Adipocyte (in vitro differentiated cells): ENCODE measurements at regions not wholly inside any gene's neighbourhood (a gene's known extent, or its start where the extent isn't known, plus 50 kb on each side); places are given as distances from the start of the nearest gene placed in this dataset.

Experiments
- DNase-seq: peaks from one replicate; pipeline ENCODE4 v3.0.0-alpha.2; 2015; ENCODE audit warnings: low read depth
- H3K27me3 ChIP-seq: replicated peaks from 2 replicates; pipeline ENCODE4 v1.7.0; 2013; ENCODE audit warnings: mild to moderate bottlenecking, low read length, moderate library complexity; ENCODE audit not compliant: control insufficient read depth, insufficient read depth
- H3K36me3 ChIP-seq: 2 replicates; pipeline ENCODE4 v1.7.0; 2013; ENCODE audit warnings: low read length, mild to moderate bottlenecking, moderate library complexity; ENCODE audit not compliant: control insufficient read depth, insufficient read depth, severe bottlenecking
- H3K4me1 ChIP-seq: 2 replicates; pipeline ENCODE4 v1.7.0; 2013; ENCODE audit warnings: mild to moderate bottlenecking, low read length, moderate library complexity; ENCODE audit not compliant: control insufficient read depth, insufficient read depth
- H3K4me3 ChIP-seq: 2 replicates; pipeline ENCODE4 v1.7.0; 2013; ENCODE audit warnings: mild to moderate bottlenecking, low read length, moderate library complexity
- H3K9ac ChIP-seq: 2 replicates; pipeline ENCODE4 v1.7.0; 2013; ENCODE audit warnings: mild to moderate bottlenecking, low read length, moderate library complexity
- H3K9me3 ChIP-seq: 2 replicates; pipeline ENCODE4 v1.7.0; 2013; ENCODE audit warnings: mild to moderate bottlenecking, low read length, moderate library complexity; ENCODE audit not compliant: control insufficient read depth

GRCh38 chr11:127412234-127412633 lies 411.7 kb upstream of the KIRREL3 start:
- no peaks in the 10 kb centered on the region for H3K27me3 ChIP-seq
- H3K36me3 ChIP-seq = no peaks in the 10 kb centered on the region
- DNase-seq = no peak
- no peak overlapping the region for H3K4me3 ChIP-seq
- H3K9ac ChIP-seq = no peak overlapping the region
- H3K9me3 ChIP-seq = peaks cover 6% of the 10 kb centered on the region
- no peaks in the 10 kb centered on the region for H3K4me1 ChIP-seq

GRCh38 chr11:127411283-127411682 lies 410.7 kb upstream of the KIRREL3 start:
- no peak overlapping the region for H3K9ac ChIP-seq
- no peaks in the 10 kb centered on the region for H3K36me3 ChIP-seq
- H3K27me3 ChIP-seq = no peaks in the 10 kb centered on the region
- no peaks in the 10 kb centered on the region for H3K4me1 ChIP-seq
- no peak for DNase-seq
- H3K9me3 ChIP-seq = peaks cover 6% of the 10 kb centered on the region
- H3K4me3 ChIP-seq = no peak overlapping the region

- H3K9me3 ChIP-seq = no peaks in the 10 kb centered on the region
- H3K4me1 ChIP-seq = no peaks in the 10 kb centered on the region
- DNase-seq = no peak
- no peaks in the 10 kb centered on the region for H3K36me3 ChIP-seq
- no peak overlapping the region for H3K4me3 ChIP-seq
- H3K9ac ChIP-seq = no peak overlapping the region
- no peaks in the 10 kb centered on the region for H3K27me3 ChIP-seq
Measured at GRCh38 chr11:127395034-127395433, 394.5 kb upstream of the KIRREL3 start.

DNA sequence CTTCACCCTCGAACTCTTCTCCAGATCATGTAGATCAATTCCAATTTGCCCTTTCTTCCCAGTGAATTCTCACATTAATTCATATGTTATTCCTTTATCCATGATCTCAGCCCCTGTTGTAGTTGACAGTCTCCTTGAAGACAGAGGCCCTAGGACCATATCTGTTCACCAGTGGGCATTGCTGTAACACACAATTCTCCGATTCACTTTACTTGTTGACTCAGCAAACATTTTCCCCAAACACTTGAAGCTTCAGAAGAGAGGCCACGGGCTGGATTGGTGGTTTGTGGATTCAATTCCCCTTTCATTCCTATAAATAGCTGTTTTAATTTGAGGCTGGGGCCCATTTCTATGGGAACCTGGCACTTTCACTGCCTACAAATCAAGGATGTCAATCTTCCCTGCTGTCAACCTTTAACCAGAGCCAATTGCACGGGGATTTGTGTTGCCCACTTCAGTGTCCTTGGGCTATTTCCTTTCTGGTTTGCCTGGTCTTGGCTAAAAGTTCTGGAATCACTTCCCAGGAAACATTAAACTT lies 393.0 kb upstream of the KIRREL3 start:
- H3K9me3 ChIP-seq = no peaks in the 10 kb centered on the region
- H3K36me3 ChIP-seq = no peaks in the 10 kb centered on the region
- DNase-seq = no peak
- H3K4me3 ChIP-seq = no peak overlapping the region
- H3K27me3 ChIP-seq = no peaks in the 10 kb centered on the region
- no peak overlapping the region for H3K9ac ChIP-seq
- H3K4me1 ChIP-seq = no peaks in the 10 kb centered on the region

DNA sequence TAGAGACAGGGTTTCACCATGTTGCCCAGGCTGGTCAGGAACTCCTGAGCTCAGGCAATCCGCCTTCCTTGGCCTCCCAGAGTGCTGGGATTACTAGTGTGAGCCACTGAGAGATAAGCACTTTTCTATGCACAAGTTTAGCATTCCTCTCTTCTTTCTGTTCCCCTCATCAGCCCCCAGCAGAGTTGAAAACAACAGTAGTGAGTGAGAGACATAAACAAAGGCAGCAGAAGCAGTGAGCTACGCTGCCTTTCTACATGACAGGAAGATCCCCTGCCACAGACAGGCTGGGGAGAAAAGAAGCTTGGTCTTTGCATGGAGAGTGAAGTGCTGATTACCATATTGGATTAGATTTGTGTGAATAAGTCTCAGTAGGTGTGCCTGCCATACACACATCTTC lies 392.0 kb upstream of the KIRREL3 start:
- no peaks in the 10 kb centered on the region for H3K36me3 ChIP-seq
- H3K4me3 ChIP-seq = no peak overlapping the region
- no peaks in the 10 kb centered on the region for H3K9me3 ChIP-seq
- no peaks in the 10 kb centered on the region for H3K27me3 ChIP-seq
- DNase-seq = no peak
- H3K4me1 ChIP-seq = no peaks in the 10 kb centered on the region
- H3K9ac ChIP-seq = no peak overlapping the region

GRCh38 chr11:127390465-127390864 lies 389.9 kb upstream of the KIRREL3 start:
- Histone ChIP-seq H3K27me3 (no peaks in the 10 kb centered on the region), H3K9me3 (no peaks in the 10 kb centered on the region), H3K36me3 (no peaks in the 10 kb centered on the region), H3K4me3 (no peak overlapping the region), H3K9ac (no peak overlapping the region), H3K4me1 (no peaks in the 10 kb centered on the region)
- DNase-seq = no peak

GRCh38 chr11:127385071-127385470 lies 384.5 kb upstream of the KIRREL3 start:
- Histone ChIP-seq H3K4me1 (no peaks in the 10 kb centered on the region), H3K27me3 (no peaks in the 10 kb centered on the region), H3K36me3 (no peaks in the 10 kb centered on the region), H3K9ac (no peak overlapping the region), H3K9me3 (no peaks in the 10 kb centered on the region), H3K4me3 (no peak overlapping the region)
- DNase-seq = no peak

DNA sequence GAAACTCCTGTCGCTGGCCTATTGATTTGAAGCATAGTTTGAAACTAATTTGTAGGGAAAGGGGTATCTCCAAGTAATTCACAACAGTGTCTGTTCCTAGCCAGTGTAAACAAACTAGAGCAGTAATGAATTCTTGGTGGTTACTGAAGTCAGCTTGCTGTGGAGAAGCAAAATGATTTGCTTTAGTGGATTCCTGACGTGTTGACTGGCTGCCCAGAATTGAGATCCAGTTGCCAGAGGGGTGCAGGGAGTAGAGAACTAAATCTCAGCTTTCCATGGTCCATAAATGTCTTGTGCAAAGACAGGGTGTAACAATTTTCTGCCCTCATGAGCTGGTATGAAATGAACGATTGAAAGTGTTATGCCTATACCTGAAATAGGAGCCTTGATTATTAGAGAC lies 382.5 kb upstream of the KIRREL3 start:
- H3K27me3 ChIP-seq = no peaks in the 10 kb centered on the region
- DNase-seq = no peak
- H3K9me3 ChIP-seq = no peaks in the 10 kb centered on the region
- H3K4me3 ChIP-seq = no peak overlapping the region
- H3K4me1 ChIP-seq = no peaks in the 10 kb centered on the region
- no peak overlapping the region for H3K9ac ChIP-seq
- no peaks in the 10 kb centered on the region for H3K36me3 ChIP-seq

- H3K9ac ChIP-seq = no peak overlapping the region
- H3K4me3 ChIP-seq = no peak overlapping the region
- H3K36me3 ChIP-seq = no peaks in the 10 kb centered on the region
- no peaks in the 10 kb centered on the region for H3K9me3 ChIP-seq
- no peak for DNase-seq
- no peaks in the 10 kb centered on the region for H3K4me1 ChIP-seq
- H3K27me3 ChIP-seq = no peaks in the 10 kb centered on the region
Measured at GRCh38 chr11:127381247-127381646, 380.7 kb upstream of the KIRREL3 start.

DNA sequence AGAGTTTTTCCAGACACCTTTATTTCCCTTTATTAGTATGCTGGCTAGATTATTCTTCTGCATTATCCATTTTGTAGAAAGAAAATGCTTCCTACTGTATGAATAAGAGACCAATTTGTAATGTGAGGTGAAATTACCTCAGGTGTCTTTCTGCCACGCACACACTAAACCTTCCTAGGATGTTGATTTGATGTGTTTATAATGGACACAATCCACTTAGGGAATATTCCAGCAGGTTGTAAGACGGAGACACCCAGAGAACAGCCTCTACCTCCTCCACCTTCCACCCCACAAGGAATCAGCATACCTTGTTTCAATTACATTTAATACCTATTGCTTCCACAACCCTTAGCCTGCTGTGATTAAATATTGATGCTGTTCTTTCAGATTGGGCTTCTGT lies 379.1 kb upstream of the KIRREL3 start:
- Histone ChIP-seq H3K27me3 (no peaks in the 10 kb centered on the region), H3K36me3 (no peaks in the 10 kb centered on the region), H3K9ac (no peak overlapping the region)

GRCh38 chr11:127376301-127376700 lies 375.7 kb upstream of the KIRREL3 start:
- Histone ChIP-seq H3K9me3 (no peaks in the 10 kb centered on the region), H3K9ac (no peak overlapping the region)

More for the DNA sequence above, 379.1 kb upstream of the KIRREL3 start:
- no peaks in the 10 kb centered on the region for H3K4me1 ChIP-seq
- DNase-seq = no peak
- H3K4me3 ChIP-seq = no peak overlapping the region
- no peaks in the 10 kb centered on the region for H3K9me3 ChIP-seq

GRCh38 chr11:127369356-127369755 lies 368.8 kb upstream of the KIRREL3 start:
- H3K4me1 ChIP-seq = no peaks in the 10 kb centered on the region
- no peak for DNase-seq
- no peak overlapping the region for H3K9ac ChIP-seq
- H3K9me3 ChIP-seq = no peaks in the 10 kb centered on the region
- no peaks in the 10 kb centered on the region for H3K27me3 ChIP-seq
- no peaks in the 10 kb centered on the region for H3K36me3 ChIP-seq
- no peak overlapping the region for H3K4me3 ChIP-seq

More at GRCh38 chr11:127376301-127376700, 375.7 kb upstream of the KIRREL3 start:
- Histone ChIP-seq H3K36me3 (no peaks in the 10 kb centered on the region), H3K4me1 (no peaks in the 10 kb centered on the region), H3K27me3 (no peaks in the 10 kb centered on the region), H3K4me3 (no peak overlapping the region)
- DNase-seq = no peak
